OCI-LY3 (cell line): ENCODE measurements at regions not wholly inside any gene's neighbourhood (a gene's known extent, or its start where the extent isn't known, plus 50 kb on each side); places are given as distances from the start of the nearest gene placed in this dataset.

ENCODE experiments used
- H2AFZ ChIP-seq: fragments of 200-600, 300-600 bp; shearing (Covaris generic); 2 replicates; pipeline ENCODE4 v1.6.0; 2014; ENCODE audit warnings: antibody characterized with exemption, low read depth, low read length
- H3K27ac ChIP-seq: fragments of 200-600, 300-600 bp; sonication (generic); 2 replicates; pipeline ENCODE4 v1.5.1; 2014; ENCODE audit warnings: mild to moderate bottlenecking, low read length, moderate library complexity, mixed read lengths
- H3K27me3 ChIP-seq: fragments of 200-600, 300-600 bp; sonication (generic); 2 replicates; pipeline ENCODE4 v1.6.1; 2014; ENCODE audit warnings: low read depth, low read length, mixed read lengths
- H3K36me3 ChIP-seq: fragments of 200-600, 300-600 bp; sonication (generic); replicated peaks from 2 replicates; pipeline ENCODE3; 2014; ENCODE audit warnings: low read depth, low read length, mixed read lengths
- H3K4me1 ChIP-seq: fragments of 300-600, 200-600 bp; sonication (generic); 2 replicates; pipeline ENCODE4 v1.6.1; 2014; ENCODE audit warnings: low read length, mixed read lengths
- H3K4me2 ChIP-seq: fragments of 200-600, 300-600 bp; sonication (generic); 2 replicates; pipeline ENCODE4 v1.6.1; 2014; ENCODE audit warnings: low read length, mixed read lengths
- H3K4me3 ChIP-seq: fragments of 300-600, 200-600 bp; sonication (generic); 2 replicates; pipeline ENCODE4 v1.5.1; 2014; ENCODE audit warnings: antibody characterized with exemption, mild to moderate bottlenecking, low read length, moderate library complexity
- H3K79me2 ChIP-seq: fragments of 300-600, 200-600 bp; shearing (Covaris generic); 2 replicates; pipeline ENCODE4 v1.6.1; 2014; ENCODE audit warnings: mild to moderate bottlenecking, low read length, mixed read lengths
- H3K9ac ChIP-seq: fragments of 300-600, 200-600 bp; shearing (Covaris generic); 2 replicates; pipeline ENCODE4 v1.6.0; 2014; ENCODE audit warnings: mild to moderate bottlenecking, low read length, moderate library complexity
- H3K9me3 ChIP-seq: fragments of 200-600, 300-600 bp; shearing (Covaris generic); 2 replicates; pipeline ENCODE4 v1.6.1; 2014; ENCODE audit warnings: low read length, mixed read lengths; ENCODE audit not compliant: insufficient read depth
- H4K20me1 ChIP-seq: fragments of 200-600, 300-600 bp; sonication (generic); 2 replicates; pipeline ENCODE4 v1.6.1; 2016; ENCODE audit warnings: low read length, mixed read lengths; ENCODE audit not compliant: insufficient read depth
- EZH2phosphoT487 ChIP-seq: fragments of 200-600 bp; shearing (Covaris generic); IDR thresholded peaks from 2 replicates; pipeline ENCODE4 v1.6.1; 2018; ENCODE audit warnings: antibody characterized with exemption, mixed run types, low read depth
- TF ChIP-seq, protein P1 (sequence below): fragments of 200-600, 300-600 bp; sonication (generic); IDR thresholded peaks from 2 replicates; pipeline ENCODE4 v1.5.1; 2014; ENCODE audit warnings: antibody characterized with exemption, low read length, low read depth

DNA sequence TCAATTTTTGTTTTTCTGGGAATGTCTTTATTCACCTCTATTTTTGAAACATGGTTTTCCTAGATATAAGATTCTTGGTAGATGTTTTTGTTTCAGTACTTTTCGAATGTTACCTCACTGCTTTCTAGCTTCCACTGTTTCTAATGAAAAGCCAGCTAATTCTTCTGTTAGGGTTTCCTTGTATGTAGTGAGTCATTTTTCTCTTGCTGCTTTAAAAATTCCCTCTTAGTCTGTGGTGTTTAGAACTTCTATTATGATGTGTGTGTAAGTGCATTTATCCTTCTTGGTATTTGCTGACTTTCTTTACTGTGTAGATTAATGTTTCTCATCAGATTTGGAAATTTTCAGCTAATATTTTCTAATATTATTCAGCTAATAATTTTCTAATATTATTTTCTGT is 151.1 kb upstream of the OSTN start:
- TF ChIP-seq, protein P1, sequence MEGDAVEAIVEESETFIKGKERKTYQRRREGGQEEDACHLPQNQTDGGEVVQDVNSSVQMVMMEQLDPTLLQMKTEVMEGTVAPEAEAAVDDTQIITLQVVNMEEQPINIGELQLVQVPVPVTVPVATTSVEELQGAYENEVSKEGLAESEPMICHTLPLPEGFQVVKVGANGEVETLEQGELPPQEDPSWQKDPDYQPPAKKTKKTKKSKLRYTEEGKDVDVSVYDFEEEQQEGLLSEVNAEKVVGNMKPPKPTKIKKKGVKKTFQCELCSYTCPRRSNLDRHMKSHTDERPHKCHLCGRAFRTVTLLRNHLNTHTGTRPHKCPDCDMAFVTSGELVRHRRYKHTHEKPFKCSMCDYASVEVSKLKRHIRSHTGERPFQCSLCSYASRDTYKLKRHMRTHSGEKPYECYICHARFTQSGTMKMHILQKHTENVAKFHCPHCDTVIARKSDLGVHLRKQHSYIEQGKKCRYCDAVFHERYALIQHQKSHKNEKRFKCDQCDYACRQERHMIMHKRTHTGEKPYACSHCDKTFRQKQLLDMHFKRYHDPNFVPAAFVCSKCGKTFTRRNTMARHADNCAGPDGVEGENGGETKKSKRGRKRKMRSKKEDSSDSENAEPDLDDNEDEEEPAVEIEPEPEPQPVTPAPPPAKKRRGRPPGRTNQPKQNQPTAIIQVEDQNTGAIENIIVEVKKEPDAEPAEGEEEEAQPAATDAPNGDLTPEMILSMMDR = no peak
- no peak for TF ChIP-seq EZH2phosphoT487
- no peaks in the 10 kb centered on the region for H4K20me1 ChIP-seq
- H3K4me3 ChIP-seq = no peak overlapping the region
- H3K27ac ChIP-seq = no peak overlapping the region
- H3K4me1 ChIP-seq = no peaks in the 10 kb centered on the region
- no peaks in the 10 kb centered on the region for H3K79me2 ChIP-seq
- no peaks in the 10 kb centered on the region for H3K36me3 ChIP-seq
- H3K27me3 ChIP-seq = no peaks in the 10 kb centered on the region
- no peaks in the 10 kb centered on the region for H3K9me3 ChIP-seq
- H3K9ac ChIP-seq = no peak overlapping the region
- H3K4me2 ChIP-seq = no peak overlapping the region
- H2AFZ ChIP-seq = no peak overlapping the region

DNA sequence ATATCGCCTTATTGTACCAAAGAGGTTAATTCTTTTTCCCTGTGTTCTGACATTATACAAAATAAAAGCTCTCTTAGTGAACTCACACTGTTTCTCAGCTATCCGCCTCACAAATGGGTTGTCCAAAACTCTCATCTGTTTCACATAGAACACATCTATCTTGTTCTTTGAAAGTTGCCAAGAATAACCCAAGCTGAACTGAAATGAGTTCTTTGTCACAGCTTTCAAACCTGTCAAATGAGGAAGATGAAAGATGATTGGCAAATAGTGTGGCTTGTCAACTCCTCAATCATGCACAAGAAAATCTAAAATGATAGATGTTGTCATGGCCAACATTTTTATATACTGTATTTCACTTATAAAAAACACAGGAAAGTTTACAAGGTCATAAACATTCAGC is 168.1 kb upstream of the OSTN start:
- Histone ChIP-seq H3K9ac (no peak overlapping the region), H3K9me3 (no peaks in the 10 kb centered on the region), H3K27ac (no peak overlapping the region), H3K27me3 (no peaks in the 10 kb centered on the region), H3K4me1 (no peaks in the 10 kb centered on the region), H3K4me2 (no peak overlapping the region), H3K36me3 (no peaks in the 10 kb centered on the region), H2AFZ (no peak overlapping the region), H3K4me3 (no peak overlapping the region), H4K20me1 (no peaks in the 10 kb centered on the region), H3K79me2 (no peaks in the 10 kb centered on the region)
- TF ChIP-seq, protein P1 = no peak
- TF ChIP-seq EZH2phosphoT487 = no peak

GRCh38 chr3:191030491-191030890 is 168.0 kb upstream of the GMNC start:
- no peak overlapping the region for H2AFZ ChIP-seq
- H3K4me3 ChIP-seq = no peak overlapping the region
- no peaks in the 10 kb centered on the region for H3K36me3 ChIP-seq
- no peaks in the 10 kb centered on the region for H3K9me3 ChIP-seq
- H3K27me3 ChIP-seq = no peaks in the 10 kb centered on the region
- H4K20me1 ChIP-seq = no peaks in the 10 kb centered on the region
- no peaks in the 10 kb centered on the region for H3K4me1 ChIP-seq
- H3K4me2 ChIP-seq = no peak overlapping the region
- no peak for TF ChIP-seq EZH2phosphoT487
- TF ChIP-seq, protein P1 = no peak
- no peak overlapping the region for H3K9ac ChIP-seq
- H3K27ac ChIP-seq = no peak overlapping the region
- H3K79me2 ChIP-seq = no peaks in the 10 kb centered on the region

DNA sequence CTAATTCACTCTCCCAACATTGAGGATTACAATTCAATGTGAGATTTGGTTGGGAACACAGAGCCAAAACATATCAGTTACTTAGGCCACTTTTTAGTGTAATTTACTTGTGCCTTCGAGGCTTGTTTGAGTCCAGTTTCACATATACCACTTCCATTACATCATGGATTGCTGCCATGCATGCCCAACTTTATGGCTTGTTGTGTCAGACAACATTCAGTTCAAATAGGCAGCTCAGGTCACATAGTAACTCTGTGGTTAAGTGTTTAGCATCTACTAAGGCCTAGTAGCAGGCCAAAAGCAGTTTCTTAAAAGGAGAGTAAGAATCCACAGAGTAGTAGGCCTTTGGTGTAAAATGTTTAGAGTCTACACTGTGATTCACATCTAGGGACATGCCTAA is 164.3 kb upstream of the GMNC start:
- H2AFZ ChIP-seq = no peak overlapping the region
- H3K27me3 ChIP-seq = no peaks in the 10 kb centered on the region
- H3K9me3 ChIP-seq = no peaks in the 10 kb centered on the region
- H4K20me1 ChIP-seq = no peaks in the 10 kb centered on the region
- TF ChIP-seq EZH2phosphoT487 = no peak
- TF ChIP-seq, protein P1 = no peak
- no peak overlapping the region for H3K4me2 ChIP-seq
- no peak overlapping the region for H3K4me3 ChIP-seq
- H3K4me1 ChIP-seq = no peaks in the 10 kb centered on the region
- no peaks in the 10 kb centered on the region for H3K79me2 ChIP-seq
- no peak overlapping the region for H3K27ac ChIP-seq
- H3K9ac ChIP-seq = no peak overlapping the region
- no peaks in the 10 kb centered on the region for H3K36me3 ChIP-seq
